GM10248 (cell line): ENCODE measurements at regions not wholly inside any gene's neighbourhood (a gene's known extent, or its start where the extent isn't known, plus 50 kb on each side); places are given as distances from the start of the nearest gene placed in this dataset.

Source experiments
- CTCF ChIA-PET: fragments of 300-600 bp; sonication (Branson Sonifier 250); formaldehyde crosslinking; extraction: SDS; loops from one replicate; lab custom pipeline; 2021; ENCODE audit warnings: antibody characterized with exemption; lab: Yijun Ruan, JAX
- POLR2A ChIA-PET: fragments of 350-650 bp; sonication (Branson Sonifier 250); formaldehyde crosslinking; extraction: SDS; loops from one replicate; lab custom pipeline; 2020; ENCODE audit warnings: antibody characterized with exemption; lab: Yijun Ruan, JAX
- DNase-seq: peaks from one replicate; pipeline ENCODE4 v3.0.0; 2012; ENCODE audit errors: extremely low spot score
- TF ChIP-seq, protein P1 (sequence below): IDR thresholded peaks from 2 replicates; pipeline ENCODE4 v1.5.1; 2012; ENCODE audit warnings: mild to moderate bottlenecking, low read depth; ENCODE audit errors: extremely low read depth, missing control alignments, control extremely low read depth

DNA sequence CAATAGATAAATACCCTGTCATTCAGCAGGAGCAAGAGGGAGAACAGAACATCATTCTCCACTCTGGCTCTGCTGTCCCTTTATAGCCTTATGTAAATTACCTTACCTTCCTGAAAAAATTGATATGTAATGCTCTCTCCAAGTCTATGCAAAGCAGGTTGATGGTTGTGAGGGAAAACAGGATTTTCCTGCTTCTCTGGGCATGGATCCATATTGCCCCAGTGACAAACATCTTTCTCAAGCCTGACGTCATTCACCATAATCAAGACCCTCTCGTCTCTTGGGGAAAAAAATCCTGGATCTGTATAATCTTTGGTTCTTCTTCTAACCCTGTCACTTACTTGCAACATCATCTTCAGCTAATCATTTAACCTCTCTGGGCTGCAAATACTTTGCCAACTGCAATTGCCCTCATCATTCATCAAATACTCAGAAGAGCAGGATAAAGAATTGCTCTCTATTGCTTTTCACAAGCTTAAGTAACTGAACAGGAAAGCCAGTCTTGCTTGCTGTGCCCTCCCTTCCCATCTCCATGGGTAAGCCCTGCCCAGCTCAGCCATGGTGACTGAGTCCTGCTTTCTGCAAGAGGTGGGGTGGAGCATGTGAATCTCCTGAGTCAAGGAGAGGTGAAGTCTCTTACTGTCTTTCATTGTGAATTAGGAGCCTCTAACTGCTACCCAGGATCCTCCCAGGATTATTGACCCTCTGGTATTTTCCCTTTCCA, 123.7 kb upstream of the KLF7 start:
- ChIA-PET CTCF (interaction anchor here (0.9 to 1.3 kb wide), 3 partner anchors 9 to 134 kb away, joined by 3 to 5 read pairs (median 4); no protein-coding TSS in a partner anchor), POLR2A (interaction anchor here (0.6 to 0.8 kb wide), 2 partner anchors 46 to 163 kb away, joined by 3 read pairs; no protein-coding TSS in a partner anchor)
- TF ChIP-seq, protein P1, sequence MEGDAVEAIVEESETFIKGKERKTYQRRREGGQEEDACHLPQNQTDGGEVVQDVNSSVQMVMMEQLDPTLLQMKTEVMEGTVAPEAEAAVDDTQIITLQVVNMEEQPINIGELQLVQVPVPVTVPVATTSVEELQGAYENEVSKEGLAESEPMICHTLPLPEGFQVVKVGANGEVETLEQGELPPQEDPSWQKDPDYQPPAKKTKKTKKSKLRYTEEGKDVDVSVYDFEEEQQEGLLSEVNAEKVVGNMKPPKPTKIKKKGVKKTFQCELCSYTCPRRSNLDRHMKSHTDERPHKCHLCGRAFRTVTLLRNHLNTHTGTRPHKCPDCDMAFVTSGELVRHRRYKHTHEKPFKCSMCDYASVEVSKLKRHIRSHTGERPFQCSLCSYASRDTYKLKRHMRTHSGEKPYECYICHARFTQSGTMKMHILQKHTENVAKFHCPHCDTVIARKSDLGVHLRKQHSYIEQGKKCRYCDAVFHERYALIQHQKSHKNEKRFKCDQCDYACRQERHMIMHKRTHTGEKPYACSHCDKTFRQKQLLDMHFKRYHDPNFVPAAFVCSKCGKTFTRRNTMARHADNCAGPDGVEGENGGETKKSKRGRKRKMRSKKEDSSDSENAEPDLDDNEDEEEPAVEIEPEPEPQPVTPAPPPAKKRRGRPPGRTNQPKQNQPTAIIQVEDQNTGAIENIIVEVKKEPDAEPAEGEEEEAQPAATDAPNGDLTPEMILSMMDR = no peak
- DNase-seq = no peak

DNA sequence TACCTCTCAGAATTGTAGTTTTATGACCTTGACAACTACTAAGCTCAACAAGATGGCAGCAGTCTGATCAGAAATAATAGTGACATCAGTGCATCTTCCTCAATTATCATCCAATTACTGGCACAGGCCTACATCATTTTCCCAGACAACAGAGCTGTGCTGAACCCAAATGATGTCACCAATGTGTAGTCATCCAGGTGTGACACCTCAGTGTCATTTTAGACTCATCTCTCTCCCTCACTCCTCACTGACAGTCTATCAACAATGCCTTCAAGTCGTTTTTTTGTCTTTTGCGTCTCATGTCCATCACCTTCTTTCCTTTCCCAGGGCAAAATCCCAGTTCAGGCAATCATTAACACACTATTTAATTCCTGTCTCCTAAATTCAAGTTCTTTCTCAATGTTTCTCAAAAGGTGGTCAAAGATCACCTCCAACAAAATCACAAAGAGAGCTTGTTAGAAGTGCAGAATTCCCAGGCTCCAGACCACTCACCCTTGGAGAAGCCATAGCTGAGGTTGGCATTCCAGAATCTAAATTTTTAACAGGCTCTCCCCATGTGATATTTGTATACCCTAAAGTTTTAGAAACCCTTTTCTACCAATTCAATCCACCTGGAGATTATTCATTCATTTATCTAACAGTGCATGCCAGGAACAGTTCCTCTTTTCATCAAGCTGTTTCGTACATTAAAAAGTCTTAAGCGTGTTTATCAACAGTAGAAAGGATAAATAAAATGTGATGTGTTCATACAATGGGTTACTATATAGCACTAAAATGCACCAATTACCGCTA, 125.3 kb upstream of the KLF7 start:
- CTCF ChIA-PET = interaction anchor here (1.0 to 2.9 kb wide), 3 partner anchors 8 to 13 kb away, joined by 3 to 10 read pairs (median 3); no protein-coding TSS in a partner anchor
- POLR2A ChIA-PET = no interaction called here
- no peak for DNase-seq
- TF ChIP-seq, protein P1 = no peak

DNA sequence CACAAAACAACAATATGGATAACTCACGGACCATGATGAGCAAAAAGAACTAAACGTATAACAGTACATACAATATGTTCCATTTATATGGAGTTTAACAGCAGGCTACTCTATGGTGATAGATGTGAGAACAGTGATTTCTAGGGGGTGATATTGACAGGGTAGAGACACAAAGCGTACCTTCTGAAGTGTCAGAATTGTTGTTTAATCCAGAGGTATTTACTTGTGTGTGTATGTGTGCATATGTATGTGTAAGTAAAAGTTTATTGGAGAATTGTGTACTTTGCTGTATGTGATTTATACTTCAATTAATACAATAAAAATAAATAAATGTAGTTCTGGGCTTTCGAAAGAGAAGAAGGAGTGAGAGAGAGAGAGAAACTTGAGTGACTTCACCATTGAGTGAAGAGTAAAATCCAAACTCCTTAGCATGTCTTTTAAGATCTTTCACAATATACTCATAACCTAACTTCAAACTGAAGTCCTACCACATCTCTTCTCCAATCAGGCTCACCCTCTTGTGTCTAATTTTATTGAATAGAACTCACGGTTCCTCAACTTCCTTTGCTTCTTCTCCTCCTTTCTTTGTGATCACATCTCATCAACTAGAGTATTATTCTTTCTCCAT, 126.0 kb upstream of the KLF7 start:
- ChIA-PET CTCF (interaction anchor here (1.9 to 2.9 kb wide), 2 partner anchors 8 to 20 kb away, joined by 5 to 10 read pairs; no protein-coding TSS in a partner anchor), POLR2A (no interaction called here)
- DNase-seq = no peak
- TF ChIP-seq, protein P1 = no peak

DNA sequence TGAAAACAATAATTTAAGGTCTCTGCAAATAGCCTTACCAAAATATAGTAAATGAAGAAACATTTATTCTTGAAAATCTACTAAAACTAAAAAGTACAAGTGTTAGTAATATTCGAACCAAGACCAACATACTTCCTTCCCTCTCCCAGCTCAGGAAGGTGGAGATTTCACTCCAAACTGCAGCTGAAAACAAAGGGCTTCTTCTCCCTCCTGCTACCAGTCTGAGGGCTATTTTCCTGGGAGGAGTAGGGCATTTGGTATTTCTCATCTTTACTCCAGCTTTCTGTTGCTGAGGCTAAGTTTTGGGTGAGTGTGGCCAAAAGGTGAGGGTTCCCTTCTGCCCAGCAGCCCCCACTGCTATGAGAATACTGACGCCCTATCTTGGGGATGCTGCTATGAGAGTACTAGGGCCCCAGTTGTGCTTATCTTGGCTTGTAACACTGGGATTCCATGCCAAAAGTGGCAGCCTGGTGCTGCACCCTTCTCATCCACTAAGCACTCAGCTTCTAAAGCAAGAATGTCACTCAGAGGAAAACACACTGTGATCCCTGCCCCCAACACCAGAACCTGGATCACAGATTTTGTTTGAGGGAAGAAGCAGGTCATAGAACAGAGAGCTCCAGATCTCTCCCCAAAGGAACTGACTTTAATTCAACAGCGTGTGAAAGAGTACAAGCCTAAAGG, 130.7 kb upstream of the KLF7 start:
- TF ChIP-seq, protein P1 = no peak
- POLR2A ChIA-PET = no interaction called here
- DNase-seq = no peak
- CTCF ChIA-PET = interaction anchor here (1.1 to 1.3 kb wide), 3 partner anchors 8 to 57 kb away, joined by 3 to 4 read pairs (median 3); no protein-coding TSS in a partner anchor

DNA sequence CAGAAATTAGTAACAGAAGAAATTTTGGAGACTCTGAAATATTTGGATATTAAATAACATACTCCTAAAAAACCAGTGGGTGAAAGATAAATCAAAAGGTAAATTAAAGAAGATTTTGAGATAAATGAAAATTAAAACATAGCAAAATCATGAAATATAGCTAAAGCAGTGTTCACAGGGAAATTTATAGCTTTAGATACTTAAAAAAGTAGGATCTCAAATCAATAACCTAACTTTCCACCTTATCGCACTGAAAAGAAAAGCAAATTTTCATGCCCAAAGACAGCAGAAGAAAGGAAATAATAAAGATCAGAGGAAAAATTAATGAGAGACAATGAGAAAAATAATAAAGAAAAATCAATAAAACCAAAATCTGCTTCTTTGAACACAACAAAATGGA, 135.1 kb upstream of the KLF7 start:
- CTCF ChIA-PET = interaction anchor here (0.9 to 1.0 kb wide), 2 partner anchors 9 to 10 kb away, joined by 3 read pairs; no protein-coding TSS in a partner anchor
- TF ChIP-seq, protein P1 = no peak
- POLR2A ChIA-PET = no interaction called here
- DNase-seq = no peak
